ENCODE measurements at regions not wholly inside any gene's neighbourhood (a gene's known extent, or its start where the extent isn't known, plus 50 kb on each side); places are given as distances from the start of the nearest gene placed in this dataset.

GRCh38 chr2:63678551-63678950 is 89.8 kb downstream of the MDH1 start:
- TF ChIP-seq CREB1 (IDR thresholded peaks at IDR 0.05; ENCODE audit: low read depth) (no peak), EGR1 (IDR thresholded peaks at IDR 0.05) (no peak), FOXM1 (IDR thresholded peaks at IDR 0.05; ENCODE audit: borderline replicate concordance, low read depth) (no peak), TCF12 (IDR thresholded peaks at IDR 0.05; ENCODE audit: low read depth) (no peak), ZBTB7A (IDR thresholded peaks at IDR 0.05; ENCODE audit: low read depth) (no peak), EP300 (IDR thresholded peaks at IDR 0.05; ENCODE audit: borderline replicate concordance) (no peak), RAD21 (IDR thresholded peaks at IDR 0.05; ENCODE audit: low read depth) (no peak), REST (IDR thresholded peaks at IDR 0.05; ENCODE audit: low read depth) (no peak), CEBPB (IDR thresholded peaks at IDR 0.05) (no peak), TAF1 (IDR thresholded peaks at IDR 0.05; ENCODE audit: low read depth) (no peak), USF1 (IDR thresholded peaks at IDR 0.05) (no peak), YY1 (IDR thresholded peaks at IDR 0.05; ENCODE audit: low read depth) (no peak), NFIC (IDR thresholded peaks at IDR 0.05) (no peak), TEAD4 (IDR thresholded peaks at IDR 0.05) (no peak), MAX (IDR thresholded peaks at IDR 0.05) (no peak)

GRCh38 chr2:63679252-63679855 is 90.6 kb downstream of the MDH1 start:
- TF ChIP-seq RAD21 (IDR thresholded peaks at IDR 0.05; ENCODE audit: low read depth) (no peak), CEBPB (IDR thresholded peaks at IDR 0.05) (no peak), REST (IDR thresholded peaks at IDR 0.05; ENCODE audit: low read depth) (no peak), TAF1 (IDR thresholded peaks at IDR 0.05; ENCODE audit: low read depth) (no peak), EGR1 (IDR thresholded peaks at IDR 0.05) (no peak), YY1 (IDR thresholded peaks at IDR 0.05; ENCODE audit: low read depth) (no peak)

GRCh38 chr2:63680455-63680854 is 91.7 kb downstream of the MDH1 start:
- no peak for TF ChIP-seq FOXM1 (IDR thresholded peaks at IDR 0.05; ENCODE audit: borderline replicate concordance, low read depth)
- TF ChIP-seq USF1 (IDR thresholded peaks at IDR 0.05), result no peak
- TF ChIP-seq MAX (IDR thresholded peaks at IDR 0.05), result no peak
- no peak for TF ChIP-seq TEAD4 (IDR thresholded peaks at IDR 0.05)
- TF ChIP-seq CREB1 (IDR thresholded peaks at IDR 0.05; ENCODE audit: low read depth), result no peak
- TF ChIP-seq ZBTB7A (IDR thresholded peaks at IDR 0.05; ENCODE audit: low read depth), result no peak
- no peak for TF ChIP-seq REST (IDR thresholded peaks at IDR 0.05; ENCODE audit: low read depth)
- no peak for TF ChIP-seq RAD21 (IDR thresholded peaks at IDR 0.05; ENCODE audit: low read depth)
- TF ChIP-seq TCF12 (IDR thresholded peaks at IDR 0.05; ENCODE audit: low read depth), result no peak
- TF ChIP-seq NFIC (IDR thresholded peaks at IDR 0.05), result no peak
- TF ChIP-seq EGR1 (IDR thresholded peaks at IDR 0.05), result no peak
- no peak for TF ChIP-seq EP300 (IDR thresholded peaks at IDR 0.05; ENCODE audit: borderline replicate concordance)
- no peak for TF ChIP-seq YY1 (IDR thresholded peaks at IDR 0.05; ENCODE audit: low read depth)

GRCh38 chr2:63681896-63682295 is 93.1 kb downstream of the MDH1 start:
- no peak for TF ChIP-seq YY1 (IDR thresholded peaks at IDR 0.05; ENCODE audit: low read depth)
- no peak for TF ChIP-seq ZBTB7A (IDR thresholded peaks at IDR 0.05; ENCODE audit: low read depth)
- TF ChIP-seq EGR1 (IDR thresholded peaks at IDR 0.05), result no peak

Measured in Ishikawa (cell line).